ENCODE measurements at regions not wholly inside any gene's neighbourhood (a gene's known extent, or its start where the extent isn't known, plus 50 kb on each side); places are given as distances from the start of the nearest gene placed in this dataset.
"Not testable (repeated sequence)": the region's sequence is repeated elsewhere in the genome, so short reads cannot be mapped to it uniquely, and the experiment has no call there.

DNA sequence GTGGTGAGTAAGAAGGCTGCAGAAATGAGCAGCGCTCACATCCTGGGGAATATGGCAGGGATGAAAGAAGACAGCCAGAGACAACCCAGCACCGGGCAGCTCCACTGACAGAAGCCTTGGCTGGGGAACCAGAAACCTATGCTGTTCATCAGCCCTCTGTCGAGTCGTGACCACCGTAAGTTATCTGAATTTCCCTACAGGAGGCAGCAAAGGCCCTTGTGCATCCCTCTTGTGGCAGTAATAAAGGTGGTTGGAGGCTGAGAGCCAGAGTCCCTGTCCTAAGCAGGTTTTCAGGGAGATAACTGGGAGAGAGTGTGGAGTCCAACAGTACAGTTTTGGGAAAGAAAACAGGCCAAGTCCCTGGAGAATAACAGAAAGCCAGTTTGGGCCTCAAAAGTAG is 194.0 kb upstream of the BOD1L1 start:
- Histone ChIP-seq H3K79me1 (ENCODE audit: insufficient read depth, low read depth, low read length, poor library complexity, severe bottlenecking) (no peaks in the 10 kb centered on the region), H3K4me1 (ENCODE audit: insufficient read depth, low read length) (no peaks in the 10 kb centered on the region)
- no peak overlapping the region for H3K27ac Mint-ChIP-seq

DNA sequence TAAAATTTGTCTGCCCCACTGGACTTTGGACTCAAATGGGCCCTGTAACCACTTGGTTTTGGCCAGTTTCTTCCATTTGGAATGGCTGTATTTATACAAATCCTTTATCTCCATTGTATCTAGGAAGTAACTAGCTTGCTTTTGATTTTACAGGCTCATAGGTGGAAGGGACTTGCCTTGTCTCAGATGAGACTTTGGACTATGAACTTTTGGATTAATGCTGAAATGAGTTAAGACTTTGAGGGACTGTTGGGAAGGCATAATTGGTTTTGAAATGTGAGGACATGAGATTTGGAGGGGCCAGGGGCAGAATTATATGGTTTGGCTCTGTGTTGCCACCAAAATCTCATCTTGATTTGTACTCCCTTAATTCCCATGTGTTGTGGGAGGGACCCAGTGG is 198.3 kb upstream of the BOD1L1 start:
- not testable (repeated sequence) for H3K4ac ChIP-seq (ENCODE audit: low read depth, low read length); H3K4me1 ChIP-seq (ENCODE audit: insufficient read depth, low read length); H3K79me2 ChIP-seq (ENCODE audit: insufficient read depth, low read length); H2BK5ac ChIP-seq (ENCODE audit: insufficient read length, low read length); H2AFZ ChIP-seq (ENCODE audit: low read length); H4K5ac ChIP-seq (ENCODE audit: insufficient read length, low read depth, low read length); H3K4me2 ChIP-seq (ENCODE audit: insufficient read depth, insufficient read length, low read length); H3K18ac ChIP-seq (ENCODE audit: insufficient read length, low read depth, low read length); H3K4me3 Mint-ChIP-seq; H3K27me3 ChIP-seq (ENCODE audit: insufficient read depth, low read length); H4K91ac ChIP-seq (ENCODE audit: insufficient read length, low read depth, low read length); H4K8ac ChIP-seq (replicated peaks; ENCODE audit: insufficient read length, low read depth, low read length); H3K23ac ChIP-seq (ENCODE audit: insufficient read length, low read depth, low read length); H2BK120ac ChIP-seq (ENCODE audit: low read depth, low read length, poor library complexity, severe bottlenecking); H3T11ph ChIP-seq (ENCODE audit: low read length); H3K27me3 Mint-ChIP-seq (ENCODE audit: low read depth); H3K23me2 ChIP-seq (ENCODE audit: insufficient read length, low read depth, low read length, poor library complexity, severe bottlenecking); H2BK15ac ChIP-seq (ENCODE audit: low read depth, low read length); DNase-seq; H3K9ac ChIP-seq (ENCODE audit: extremely low read depth, insufficient read length, low read length); H3K27ac Mint-ChIP-seq; H2AK5ac ChIP-seq (ENCODE audit: insufficient read length, low read length); H3K9me3 ChIP-seq (ENCODE audit: control insufficient read depth, low read depth, low read length); H4K20me1 ChIP-seq (ENCODE audit: control insufficient read depth, insufficient read depth, insufficient read length); H3K79me1 ChIP-seq (ENCODE audit: insufficient read depth, low read depth, low read length, poor library complexity, severe bottlenecking); H3K14ac ChIP-seq (ENCODE audit: insufficient read depth, low read length); H3K4me1 Mint-ChIP-seq; H3K27ac ChIP-seq (ENCODE audit: insufficient read length, low read depth, low read length); H2BK12ac ChIP-seq (ENCODE audit: insufficient read length, low read depth, low read length); H3K56ac ChIP-seq (ENCODE audit: insufficient read length, low read depth, low read length); H2BK20ac ChIP-seq (ENCODE audit: low read depth, low read length, poor library complexity, severe bottlenecking)
- Mint-ChIP-seq H3K9me3 (peaks cover 21% of the 10 kb centered on the region in 2 experiments), H3K36me3 (ENCODE audit: insufficient read depth in 1 of 3, low read depth in 3 of 3) (peaks cover 6 to 14% (median 10%) of the 10 kb centered on the region in 3 experiments)

More for the DNA sequence above, 194.0 kb upstream of the BOD1L1 start:
- Mint-ChIP-seq H3K36me3 (ENCODE audit: insufficient read depth in 1 of 3, low read depth in 3 of 3) (peaks cover 6 to 14% (median 10%) of the 10 kb centered on the region in 3 experiments), H3K27me3 (ENCODE audit: low read depth) (no peaks in the 10 kb centered on the region; the same call in 1 of the 2 replicates), H3K4me1 (peaks cover 2 to 3% of the 10 kb centered on the region in 2 experiments; a peak in 2 of 4 replicates), H3K9me3 (peaks cover 21% of the 10 kb centered on the region in 2 experiments), H3K4me3 (no peak overlapping the region)
- no peaks in the 10 kb centered on the region for H3K9me3 ChIP-seq (ENCODE audit: control insufficient read depth, low read depth, low read length)
- H4K91ac ChIP-seq (ENCODE audit: insufficient read length, low read depth, low read length), result no peak overlapping the region
- H4K20me1 ChIP-seq (ENCODE audit: control insufficient read depth, insufficient read depth, insufficient read length), result no peaks in the 10 kb centered on the region
- no peak overlapping the region for H2BK20ac ChIP-seq (ENCODE audit: low read depth, low read length, poor library complexity, severe bottlenecking)
- H3K14ac ChIP-seq (ENCODE audit: insufficient read depth, low read length), result no peak overlapping the region
- no peak overlapping the region for H3T11ph ChIP-seq (ENCODE audit: low read length)
- no peaks in the 10 kb centered on the region for H3K23me2 ChIP-seq (ENCODE audit: insufficient read length, low read depth, low read length, poor library complexity, severe bottlenecking)
- no peaks in the 10 kb centered on the region for H3K27me3 ChIP-seq (ENCODE audit: insufficient read depth, low read length)
- no peak overlapping the region for H2BK120ac ChIP-seq (ENCODE audit: low read depth, low read length, poor library complexity, severe bottlenecking)
- no peak overlapping the region for H2AK5ac ChIP-seq (ENCODE audit: insufficient read length, low read length)
- H3K56ac ChIP-seq (ENCODE audit: insufficient read length, low read depth, low read length), result no peak overlapping the region
- H4K8ac ChIP-seq (replicated peaks; ENCODE audit: insufficient read length, low read depth, low read length), result no peak overlapping the region
- TF ChIP-seq, protein P1, sequence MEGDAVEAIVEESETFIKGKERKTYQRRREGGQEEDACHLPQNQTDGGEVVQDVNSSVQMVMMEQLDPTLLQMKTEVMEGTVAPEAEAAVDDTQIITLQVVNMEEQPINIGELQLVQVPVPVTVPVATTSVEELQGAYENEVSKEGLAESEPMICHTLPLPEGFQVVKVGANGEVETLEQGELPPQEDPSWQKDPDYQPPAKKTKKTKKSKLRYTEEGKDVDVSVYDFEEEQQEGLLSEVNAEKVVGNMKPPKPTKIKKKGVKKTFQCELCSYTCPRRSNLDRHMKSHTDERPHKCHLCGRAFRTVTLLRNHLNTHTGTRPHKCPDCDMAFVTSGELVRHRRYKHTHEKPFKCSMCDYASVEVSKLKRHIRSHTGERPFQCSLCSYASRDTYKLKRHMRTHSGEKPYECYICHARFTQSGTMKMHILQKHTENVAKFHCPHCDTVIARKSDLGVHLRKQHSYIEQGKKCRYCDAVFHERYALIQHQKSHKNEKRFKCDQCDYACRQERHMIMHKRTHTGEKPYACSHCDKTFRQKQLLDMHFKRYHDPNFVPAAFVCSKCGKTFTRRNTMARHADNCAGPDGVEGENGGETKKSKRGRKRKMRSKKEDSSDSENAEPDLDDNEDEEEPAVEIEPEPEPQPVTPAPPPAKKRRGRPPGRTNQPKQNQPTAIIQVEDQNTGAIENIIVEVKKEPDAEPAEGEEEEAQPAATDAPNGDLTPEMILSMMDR (conservative IDR thresholded peaks at IDR 0.05), result peak; percentile 58
- peak; percentile 65 for DNase-seq
- H3K18ac ChIP-seq (ENCODE audit: insufficient read length, low read depth, low read length), result no peak overlapping the region
- H3K9ac ChIP-seq (ENCODE audit: extremely low read depth, insufficient read length, low read length), result no peak overlapping the region
- no peaks in the 10 kb centered on the region for H3K79me2 ChIP-seq (ENCODE audit: insufficient read depth, low read length)
- H4K5ac ChIP-seq (ENCODE audit: insufficient read length, low read depth, low read length), result no peak overlapping the region
- no peak overlapping the region for H3K4me2 ChIP-seq (ENCODE audit: insufficient read depth, insufficient read length, low read length)
- H3K27ac ChIP-seq (ENCODE audit: insufficient read length, low read depth, low read length), result no peak overlapping the region
- no CpG with 5 or more reads among the region's 5 CpGs for WGBS (ENCODE audit: extremely low coverage, insufficient read length, low lambda C conversion rate)
- H3K23ac ChIP-seq (ENCODE audit: insufficient read length, low read depth, low read length), result no peak overlapping the region
- H2AFZ ChIP-seq (ENCODE audit: low read length), result no peak overlapping the region
- no peak overlapping the region for H3K4ac ChIP-seq (ENCODE audit: low read depth, low read length)
- no peak overlapping the region for H2BK15ac ChIP-seq (ENCODE audit: low read depth, low read length)
- no peak overlapping the region for H2BK5ac ChIP-seq (ENCODE audit: insufficient read length, low read length)
- H2BK12ac ChIP-seq (ENCODE audit: insufficient read length, low read depth, low read length), result no peak overlapping the region

Measured in H9 (cell line).